ENCODE measurements at regions not wholly inside any gene's neighbourhood (a gene's known extent, or its start where the extent isn't known, plus 50 kb on each side); places are given as distances from the start of the nearest gene placed in this dataset.

- TF ChIP-seq CTCF (IDR thresholded peaks at IDR 0.05; ENCODE audit: low read depth, low read length, missing control alignments), result no peak
- no peak overlapping the region for H3K4me3 ChIP-seq (replicated peaks; ENCODE audit: low read depth, low read length)
- no peak for DNase-seq (ENCODE audit: extremely low read depth, low read depth)
These were observed 172.0 kb downstream of the NSG2 start for GRCh38 chr5:174217527-174217926.

- no peak overlapping the region for H3K4me3 ChIP-seq (replicated peaks; ENCODE audit: low read depth, low read length)
- DNase-seq (ENCODE audit: extremely low read depth, low read depth), result no peak
- no peak for TF ChIP-seq CTCF (IDR thresholded peaks at IDR 0.05; ENCODE audit: low read depth, low read length, missing control alignments)
These were observed 172.7 kb downstream of the NSG2 start for GRCh38 chr5:174218162-174218561.

GRCh38 chr5:174220417-174220816 is 174.9 kb downstream of the NSG2 start:
- no peak overlapping the region for H3K4me3 ChIP-seq (replicated peaks; ENCODE audit: low read depth, low read length)
- DNase-seq (ENCODE audit: extremely low read depth, low read depth), result no peak
- TF ChIP-seq CTCF (IDR thresholded peaks at IDR 0.05; ENCODE audit: low read depth, low read length, missing control alignments), result no peak

- TF ChIP-seq CTCF (IDR thresholded peaks at IDR 0.05; ENCODE audit: low read depth, low read length, missing control alignments), result no peak
- no peak overlapping the region for H3K4me3 ChIP-seq (replicated peaks; ENCODE audit: low read depth, low read length)
- DNase-seq (ENCODE audit: extremely low read depth, low read depth), result no peak
These were observed 175.9 kb downstream of the NSG2 start for GRCh38 chr5:174221436-174221835.

GRCh38 chr5:174221946-174222345 is 176.4 kb downstream of the NSG2 start:
- no peak for TF ChIP-seq CTCF (IDR thresholded peaks at IDR 0.05; ENCODE audit: low read depth, low read length, missing control alignments)
- no peak overlapping the region for H3K4me3 ChIP-seq (replicated peaks; ENCODE audit: low read depth, low read length)
- DNase-seq (ENCODE audit: extremely low read depth, low read depth), result no peak

- H3K4me3 ChIP-seq (replicated peaks; ENCODE audit: low read depth, low read length), result no peak overlapping the region
- DNase-seq (ENCODE audit: extremely low read depth, low read depth), result no peak
- no peak for TF ChIP-seq CTCF (IDR thresholded peaks at IDR 0.05; ENCODE audit: low read depth, low read length, missing control alignments)
These were observed 177.4 kb downstream of the NSG2 start for GRCh38 chr5:174222891-174223290.

GRCh38 chr5:174223355-174223754 is 177.8 kb downstream of the NSG2 start:
- no peak for TF ChIP-seq CTCF (IDR thresholded peaks at IDR 0.05; ENCODE audit: low read depth, low read length, missing control alignments)

More at GRCh38 chr5:174223355-174223754, 177.8 kb downstream of the NSG2 start:
- no peak overlapping the region for H3K4me3 ChIP-seq (replicated peaks; ENCODE audit: low read depth, low read length)
- DNase-seq (ENCODE audit: extremely low read depth, low read depth), result no peak

Measured in HFF-Myc (cell line).